ENCODE measurements at regions not wholly inside any gene's neighbourhood (a gene's known extent, or its start where the extent isn't known, plus 50 kb on each side); places are given as distances from the start of the nearest gene placed in this dataset.
"Not testable (repeated sequence)": the region's sequence is repeated elsewhere in the genome, so short reads cannot be mapped to it uniquely, and the experiment has no call there.

- Mint-ChIP-seq H3K27me3 (ENCODE audit: low read depth) (no peaks in the 10 kb centered on the region; the same call in 1 of the 2 replicates), H3K27ac (no peak overlapping the region), H3K36me3 (ENCODE audit: insufficient read depth in 1 of 3, low read depth in 3 of 3) (peaks cover 4 to 15% (median 6%) of the 10 kb centered on the region in 3 experiments; a peak in 4 of 7 replicates), H3K4me1 (no peaks in the 10 kb centered on the region), H3K4me3 (no peak overlapping the region), H3K9me3 (peaks cover 38 to 44% of the 10 kb centered on the region in 2 experiments)
- Histone ChIP-seq H3K79me2 (ENCODE audit: insufficient read depth, low read length) (no peaks in the 10 kb centered on the region), H3K56ac (ENCODE audit: insufficient read length, low read depth, low read length) (no peak overlapping the region), H3K18ac (ENCODE audit: insufficient read length, low read depth, low read length) (no peak overlapping the region), H3K4ac (ENCODE audit: low read depth, low read length) (no peak overlapping the region), H2BK120ac (ENCODE audit: low read depth, low read length, poor library complexity, severe bottlenecking) (no peak overlapping the region), H2BK20ac (ENCODE audit: low read depth, low read length, poor library complexity, severe bottlenecking) (no peak overlapping the region), H3K27me3 (ENCODE audit: insufficient read depth, low read length) (no peaks in the 10 kb centered on the region), H4K20me1 (ENCODE audit: control insufficient read depth, insufficient read depth, insufficient read length) (no peaks in the 10 kb centered on the region), H3K9ac (ENCODE audit: extremely low read depth, insufficient read length, low read length) (no peak overlapping the region), H3K4me1 (ENCODE audit: insufficient read depth, low read length) (no peaks in the 10 kb centered on the region), H3K79me1 (ENCODE audit: insufficient read depth, low read depth, low read length, poor library complexity, severe bottlenecking) (no peaks in the 10 kb centered on the region), H2BK15ac (ENCODE audit: low read depth, low read length) (no peak overlapping the region), H2BK5ac (ENCODE audit: insufficient read length, low read length) (no peak overlapping the region), H4K91ac (ENCODE audit: insufficient read length, low read depth, low read length) (no peak overlapping the region), H3K23ac (ENCODE audit: insufficient read length, low read depth, low read length) (no peak overlapping the region), H2AK5ac (ENCODE audit: insufficient read length, low read length) (no peak overlapping the region), H2AFZ (ENCODE audit: low read length) (no peak overlapping the region), H3T11ph (ENCODE audit: low read length) (no peak overlapping the region), H4K8ac (replicated peaks; ENCODE audit: insufficient read length, low read depth, low read length) (no peak overlapping the region), H4K5ac (ENCODE audit: insufficient read length, low read depth, low read length) (no peak overlapping the region), H3K4me2 (ENCODE audit: insufficient read depth, insufficient read length, low read length) (no peak overlapping the region), H3K23me2 (ENCODE audit: insufficient read length, low read depth, low read length, poor library complexity, severe bottlenecking) (no peaks in the 10 kb centered on the region), H2BK12ac (ENCODE audit: insufficient read length, low read depth, low read length) (no peak overlapping the region), H3K9me3 (ENCODE audit: control insufficient read depth, low read depth, low read length) (no peaks in the 10 kb centered on the region), H3K27ac (ENCODE audit: insufficient read length, low read depth, low read length) (no peak overlapping the region), H3K14ac (ENCODE audit: insufficient read depth, low read length) (no peak overlapping the region)
- no peak for DNase-seq
- TF ChIP-seq CTCF (conservative IDR thresholded peaks at IDR 0.05), result no peak
These were observed 75.8 kb upstream of the PCSK5 start for GRCh38 chr9:75814667-75815066.

- H4K91ac ChIP-seq (ENCODE audit: insufficient read length, low read depth, low read length); H2AFZ ChIP-seq (ENCODE audit: low read length); H3K27ac ChIP-seq (ENCODE audit: insufficient read length, low read depth, low read length); H2AK5ac ChIP-seq (ENCODE audit: insufficient read length, low read length); DNase-seq; H3K14ac ChIP-seq (ENCODE audit: insufficient read depth, low read length); H2BK12ac ChIP-seq (ENCODE audit: insufficient read length, low read depth, low read length); H3K4ac ChIP-seq (ENCODE audit: low read depth, low read length); H3K4me1 Mint-ChIP-seq; H4K5ac ChIP-seq (ENCODE audit: insufficient read length, low read depth, low read length); H3K27ac Mint-ChIP-seq; H2BK20ac ChIP-seq (ENCODE audit: low read depth, low read length, poor library complexity, severe bottlenecking); H3K79me2 ChIP-seq (ENCODE audit: insufficient read depth, low read length); H3K9ac ChIP-seq (ENCODE audit: extremely low read depth, insufficient read length, low read length); H3K4me2 ChIP-seq (ENCODE audit: insufficient read depth, insufficient read length, low read length); H4K20me1 ChIP-seq (ENCODE audit: control insufficient read depth, insufficient read depth, insufficient read length); H3K4me3 Mint-ChIP-seq; H2BK120ac ChIP-seq (ENCODE audit: low read depth, low read length, poor library complexity, severe bottlenecking); H3K27me3 Mint-ChIP-seq (ENCODE audit: low read depth); H3K79me1 ChIP-seq (ENCODE audit: insufficient read depth, low read depth, low read length, poor library complexity, severe bottlenecking); H3K23ac ChIP-seq (ENCODE audit: insufficient read length, low read depth, low read length); H2BK15ac ChIP-seq (ENCODE audit: low read depth, low read length); H3K27me3 ChIP-seq (ENCODE audit: insufficient read depth, low read length); H3K18ac ChIP-seq (ENCODE audit: insufficient read length, low read depth, low read length); H4K8ac ChIP-seq (replicated peaks; ENCODE audit: insufficient read length, low read depth, low read length); H2BK5ac ChIP-seq (ENCODE audit: insufficient read length, low read length); H3K56ac ChIP-seq (ENCODE audit: insufficient read length, low read depth, low read length); H3K36me3 Mint-ChIP-seq (ENCODE audit: insufficient read depth in 1 of 3, low read depth in 3 of 3); H3T11ph ChIP-seq (ENCODE audit: low read length); H3K4me1 ChIP-seq (ENCODE audit: insufficient read depth, low read length); H3K23me2 ChIP-seq (ENCODE audit: insufficient read length, low read depth, low read length, poor library complexity, severe bottlenecking); H3K9me3 ChIP-seq (ENCODE audit: control insufficient read depth, low read depth, low read length): not testable (repeated sequence)
- WGBS (ENCODE audit: extremely low coverage, insufficient read length, low lambda C conversion rate), result no CpG with 5 or more reads among the region's 2 CpGs
- peaks cover 16 to 28% of the 10 kb centered on the region in 2 experiments; a peak in 4 of 5 replicates for H3K9me3 Mint-ChIP-seq
These were observed 69.9 kb upstream of the PCSK5 start for GRCh38 chr9:75820471-75821115.

All from H9 (cell line).